GM18507 (cell line): ENCODE measurements at regions not wholly inside any gene's neighbourhood (a gene's known extent, or its start where the extent isn't known, plus 50 kb on each side); places are given as distances from the start of the nearest gene placed in this dataset.
"Not testable (repeated sequence)": the region's sequence is repeated elsewhere in the genome, so short reads cannot be mapped to it uniquely, and the experiment has no call there.

Experiments used
- DNase-seq: peaks from one replicate; pipeline ENCODE4 v3.0.0; 2011; ENCODE audit warnings: low read depth; ENCODE audit not compliant: insufficient read length; ENCODE audit errors: extremely low spot score
- FAIRE-seq: peaks from 2 replicates; lab custom pipeline; 2011; peaks lifted over from hg19 to GRCh38; lab: Jason Lieb, UNC

DNA sequence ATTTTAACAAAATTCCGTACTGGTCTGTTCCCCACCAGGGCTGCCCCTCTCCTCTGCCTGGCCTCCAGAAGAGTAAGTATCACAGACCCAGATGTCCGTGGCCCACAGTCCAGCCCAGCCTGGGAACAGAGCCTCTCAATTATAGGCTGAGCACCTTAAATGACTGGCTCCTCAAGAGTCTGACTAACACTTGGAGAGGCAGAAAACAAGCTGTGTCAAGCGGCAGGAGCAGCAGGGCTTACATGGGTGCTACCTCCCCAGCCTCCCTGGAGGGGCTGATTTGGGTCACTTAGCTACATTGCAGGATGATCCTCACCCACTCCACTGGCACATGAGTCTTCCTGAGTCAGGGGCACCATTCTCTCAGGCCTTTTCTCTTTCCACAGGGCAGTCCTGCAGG is 209.7 kb downstream of the COPRS start:
- FAIRE-seq (no peak), DNase-seq (no peak)

DNA sequence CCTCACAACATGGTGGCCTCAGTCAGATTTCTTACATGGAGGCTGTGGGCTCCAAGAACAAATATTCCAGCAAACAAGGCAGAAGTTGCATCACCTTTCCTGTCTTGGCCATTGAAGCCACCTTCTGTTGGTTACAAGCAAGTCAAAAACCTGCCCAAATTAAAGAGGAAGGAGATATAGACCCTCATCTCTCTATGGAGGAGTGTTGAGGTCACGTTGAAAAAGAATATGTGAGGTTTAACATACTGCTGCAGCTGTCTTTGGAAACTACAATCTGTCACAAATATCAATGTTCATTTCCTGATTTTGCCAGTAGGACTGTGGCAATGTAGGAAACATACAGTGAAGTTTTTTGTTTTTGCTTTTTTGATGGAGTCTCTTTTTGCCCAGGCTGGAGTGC is 211.4 kb downstream of the COPRS start:
- FAIRE-seq (no peak), DNase-seq (no peak)

DNA sequence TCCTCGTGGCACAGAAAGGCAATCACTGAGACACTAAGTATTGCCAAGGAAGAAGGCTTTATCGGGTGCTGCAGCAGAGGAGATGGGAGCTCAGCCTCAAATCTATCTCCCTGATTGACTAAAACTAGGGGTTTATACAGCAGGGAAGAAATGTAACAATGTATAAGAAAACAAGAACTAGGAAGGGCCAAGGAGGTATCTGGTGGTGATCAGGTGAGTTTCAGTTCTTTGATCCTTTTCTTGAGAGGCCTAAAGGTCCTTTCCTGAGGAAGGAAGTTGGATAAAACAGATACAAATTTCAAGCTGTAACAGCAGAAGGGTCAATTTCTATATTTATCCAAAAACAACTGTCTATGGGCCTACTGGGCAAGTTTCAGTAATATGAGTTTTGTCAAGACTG is 212.4 kb downstream of the COPRS start:
- DNase-seq = no peak
- FAIRE-seq = peak; percentile 26

DNA sequence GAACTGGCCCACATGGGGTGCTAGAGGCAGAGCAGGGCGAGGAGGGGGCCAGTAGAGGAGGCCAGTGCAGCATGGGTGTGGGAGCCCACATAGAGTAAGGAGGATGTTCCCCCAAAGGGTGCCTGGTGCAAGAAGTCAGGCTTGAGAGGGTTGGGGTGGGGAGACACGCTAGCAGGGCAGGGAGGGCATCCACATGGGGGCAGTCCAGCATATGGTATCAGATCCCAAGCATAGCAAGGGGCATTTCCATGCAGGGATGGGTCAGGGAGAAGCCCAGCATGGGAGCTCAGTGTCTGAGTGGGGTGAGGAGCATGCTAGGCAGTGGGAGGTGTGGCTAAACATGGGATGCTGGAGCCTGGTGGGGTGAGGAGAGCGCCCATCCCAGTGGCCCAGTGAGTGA is 213.7 kb downstream of the COPRS start:
- FAIRE-seq = no peak

DNA sequence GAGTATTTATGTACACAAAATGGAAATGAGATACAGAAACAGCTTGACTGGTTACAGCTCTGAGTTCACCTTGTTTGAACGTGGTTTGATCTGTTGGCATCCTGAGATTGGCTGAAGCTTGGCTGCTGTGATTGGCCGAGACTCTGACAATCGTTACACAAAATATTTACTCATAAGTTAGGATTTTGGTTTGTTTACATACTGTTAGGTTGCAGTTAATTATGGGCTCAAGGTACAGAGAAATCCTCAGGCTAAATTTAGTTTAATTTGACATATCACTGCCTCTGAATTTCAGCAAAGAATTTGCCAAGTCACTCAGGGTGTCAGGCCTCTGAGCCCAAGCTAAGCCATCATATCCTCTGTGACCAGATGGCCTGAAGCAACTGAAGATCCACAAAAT is 227.3 kb downstream of the COPRS start:
- FAIRE-seq = no peak

More for the DNA sequence above, 213.7 kb downstream of the COPRS start:
- DNase-seq = no peak

DNA sequence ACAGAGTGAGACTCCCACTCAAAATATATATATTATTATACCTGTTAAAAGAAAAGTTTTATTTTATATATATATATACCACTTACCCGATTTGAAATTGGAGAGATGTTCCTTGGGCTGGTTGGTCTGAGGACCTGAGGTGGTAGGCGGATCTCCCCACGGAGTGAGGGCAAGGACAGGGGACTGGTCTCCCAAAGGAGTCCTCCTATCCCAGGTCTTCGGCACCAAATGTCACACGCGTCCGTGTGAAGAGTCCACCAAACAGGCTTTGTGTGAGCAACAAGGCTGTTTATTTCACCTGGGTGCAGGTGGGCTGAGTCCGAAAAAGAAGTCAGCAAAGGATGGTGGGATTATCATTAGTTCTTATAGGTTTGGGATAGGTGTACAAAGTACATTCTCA is 228.2 kb downstream of the COPRS start:
- FAIRE-seq, DNase-seq: not testable (repeated sequence)

More for the DNA sequence above, 227.3 kb downstream of the COPRS start:
- no peak for DNase-seq

DNA sequence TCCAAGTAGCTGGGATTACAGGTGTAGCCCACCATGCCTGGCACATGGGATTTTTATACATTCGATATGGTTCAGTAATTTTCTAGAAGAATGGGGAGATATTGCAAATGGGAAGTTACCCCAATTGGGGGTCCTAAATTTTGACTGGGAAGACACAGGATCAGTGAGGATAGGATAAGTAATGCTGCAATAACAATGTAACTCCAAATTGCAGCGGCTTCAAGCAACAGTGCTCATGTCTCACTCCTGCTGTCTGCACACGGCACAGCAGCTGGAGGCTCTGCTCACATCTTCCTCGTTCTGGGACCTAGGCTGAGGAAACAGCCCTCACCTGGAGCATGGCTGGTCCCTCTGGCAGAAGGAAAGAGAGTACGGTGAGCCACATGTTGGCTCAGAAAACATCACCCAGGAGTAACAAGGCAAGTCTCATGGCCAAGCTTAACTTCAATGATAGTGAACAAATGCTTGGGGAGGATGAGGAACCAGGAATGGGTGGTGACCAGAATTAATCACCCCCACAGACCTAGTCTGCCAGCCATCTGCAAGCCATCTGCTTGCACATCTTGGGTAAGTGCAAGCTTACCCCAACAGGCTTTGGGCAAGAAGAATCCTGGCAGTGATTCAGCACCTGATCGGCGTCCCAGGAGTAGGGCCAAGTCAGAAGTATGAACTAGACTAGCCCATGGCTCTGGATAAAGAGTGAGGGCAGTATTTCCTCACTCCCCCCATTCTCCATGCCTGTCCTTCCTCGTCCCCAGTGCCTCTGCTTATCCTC is 229.2 kb downstream of the COPRS start:
- FAIRE-seq = no peak
- no peak for DNase-seq

DNA sequence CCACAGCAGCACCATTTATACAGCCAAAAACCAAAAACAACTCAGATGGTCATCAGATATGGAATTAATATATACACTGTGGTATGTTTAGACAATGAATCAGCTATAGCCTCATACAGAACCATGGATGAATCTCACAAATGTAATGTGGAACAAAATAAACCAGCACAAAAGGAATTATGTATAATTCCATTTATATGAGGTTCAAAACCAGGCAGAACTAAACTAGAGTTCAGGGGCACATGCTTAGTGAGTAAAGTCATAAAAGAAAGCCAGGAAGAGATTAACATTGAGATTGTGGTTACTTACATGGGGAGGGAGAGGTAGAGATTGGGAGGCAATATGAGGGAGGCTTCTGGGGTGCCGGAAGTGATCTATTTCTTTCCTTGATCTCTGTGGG is 231.1 kb downstream of the COPRS start:
- no peak for DNase-seq

DNA sequence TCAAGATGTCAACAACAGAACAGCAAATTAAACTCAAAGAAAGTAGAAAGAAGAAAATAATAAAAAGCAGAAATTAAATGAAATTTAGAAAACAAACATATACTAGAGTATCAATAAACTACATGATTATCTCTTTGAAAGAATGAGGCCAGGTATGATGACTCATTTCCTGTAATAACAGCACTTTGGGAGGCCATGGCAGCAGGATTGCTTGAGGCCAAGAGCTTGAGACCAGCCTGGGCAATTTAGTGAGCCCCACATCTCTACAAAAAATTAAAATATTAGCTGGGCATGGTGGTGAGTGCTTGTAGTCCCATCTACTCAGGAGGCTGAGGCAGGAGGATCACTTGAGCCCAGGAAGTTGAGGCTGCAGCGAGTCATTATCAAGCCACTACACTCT is 232.5 kb downstream of the RAB11FIP4 start:
- FAIRE-seq = no peak
- DNase-seq = no peak

More for the DNA sequence above, 231.1 kb downstream of the COPRS start:
- FAIRE-seq = no peak

DNA sequence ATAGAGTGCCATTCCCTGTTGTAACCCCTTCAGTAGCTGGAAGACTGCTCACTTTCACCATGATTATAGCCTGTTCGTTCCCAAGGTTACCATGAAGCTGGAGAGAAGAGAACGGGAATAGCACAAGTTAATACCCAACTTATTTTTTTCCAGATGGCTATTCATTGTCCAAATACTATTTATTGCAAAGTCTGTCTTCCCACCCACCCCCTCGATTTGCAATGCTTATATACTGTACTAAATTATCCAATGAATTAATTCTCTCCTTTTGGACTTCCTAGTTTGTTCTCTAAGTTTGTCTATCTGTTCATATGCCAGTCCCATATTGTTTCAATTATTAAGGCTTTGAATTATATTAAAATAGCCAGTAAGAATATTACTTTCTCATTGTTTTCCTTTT is 231.0 kb downstream of the RAB11FIP4 start:
- no peak for FAIRE-seq

DNA sequence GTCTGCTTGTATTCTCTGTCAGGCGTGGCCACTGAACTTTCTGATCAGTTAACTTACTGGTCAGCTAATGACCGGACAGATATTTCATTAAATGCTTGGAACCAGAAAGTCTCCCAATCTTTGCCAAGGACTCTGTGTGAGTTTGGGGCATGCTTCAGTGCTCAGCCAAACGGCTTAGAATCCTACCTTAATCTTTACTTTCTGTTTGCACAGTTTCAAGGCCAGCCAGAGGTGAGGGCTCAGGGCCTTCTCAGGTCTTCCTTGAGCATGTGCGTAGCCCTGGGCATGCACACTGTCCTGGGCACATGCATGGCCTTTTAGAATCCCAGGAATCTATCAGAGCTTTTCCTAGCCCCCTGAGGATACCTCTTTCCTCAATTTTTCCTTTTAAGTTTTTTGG is 230.1 kb downstream of the RAB11FIP4 start:
- no peak for DNase-seq
- FAIRE-seq = no peak

More for the DNA sequence above, 231.0 kb downstream of the RAB11FIP4 start:
- DNase-seq = no peak

DNA sequence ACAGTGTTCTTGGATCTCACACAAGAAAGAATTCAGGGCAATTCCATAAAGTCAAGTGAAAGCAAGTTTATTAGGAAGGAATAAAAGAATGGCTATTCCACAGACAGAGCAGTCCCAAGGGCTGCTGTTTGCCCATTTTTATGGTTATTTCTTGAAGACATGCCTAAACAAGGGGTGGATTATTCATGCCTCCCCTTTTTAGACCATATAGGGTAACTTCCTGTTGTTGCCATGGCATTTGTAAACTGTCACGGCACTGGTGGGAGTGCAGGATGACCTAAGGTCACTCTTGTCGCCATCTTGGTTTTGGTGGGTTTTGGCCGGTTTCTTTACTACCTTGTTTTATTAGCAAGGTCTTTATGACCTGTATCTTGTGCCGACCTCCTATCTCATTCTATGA is 219.6 kb downstream of the RAB11FIP4 start:
- not testable (repeated sequence) for FAIRE-seq, DNase-seq

DNA sequence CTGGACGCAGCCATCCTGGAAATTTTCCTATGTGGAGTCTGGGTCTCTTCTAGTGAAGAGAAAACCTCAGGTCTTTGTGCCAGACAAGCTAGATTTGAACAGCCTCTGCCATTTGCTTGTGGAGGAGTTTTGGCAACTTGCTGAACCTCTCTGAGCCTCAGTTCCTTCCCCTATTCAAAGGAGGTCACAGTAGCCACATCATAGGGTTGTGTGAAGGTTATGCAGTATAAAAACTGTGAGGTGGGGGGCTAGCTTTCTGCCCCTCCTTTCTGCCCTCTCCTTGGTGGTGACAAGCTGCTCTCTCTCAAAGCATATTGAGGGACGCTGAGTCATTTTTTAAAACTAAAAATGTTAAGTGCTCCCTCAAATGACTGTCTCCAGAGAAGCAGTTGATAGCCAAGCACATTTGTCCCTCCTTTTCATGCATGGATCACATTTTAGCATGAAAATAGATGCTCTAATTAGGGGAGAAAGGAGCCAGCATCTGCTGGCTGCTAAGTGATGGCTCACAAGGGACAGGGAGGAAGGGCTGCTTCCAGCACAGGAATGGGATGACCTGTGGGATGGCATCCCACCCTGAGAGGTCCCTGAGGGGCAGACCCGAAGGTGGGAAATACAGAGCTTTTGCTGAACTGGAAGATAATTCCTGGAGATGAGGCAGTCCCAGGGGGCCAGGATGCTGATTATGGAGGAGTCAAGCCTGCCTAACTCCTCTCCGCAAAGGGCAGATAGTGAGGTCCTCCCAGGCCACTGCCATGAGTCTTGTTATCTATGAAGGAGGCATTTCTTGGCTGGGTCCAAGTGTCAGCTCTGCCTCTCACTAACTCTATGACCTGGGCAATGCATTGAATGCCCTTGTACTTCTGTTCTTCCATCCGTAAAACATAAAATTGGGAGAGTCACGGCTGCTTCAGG is 218.8 kb downstream of the RAB11FIP4 start:
- no peak for FAIRE-seq
- no peak for DNase-seq

DNA sequence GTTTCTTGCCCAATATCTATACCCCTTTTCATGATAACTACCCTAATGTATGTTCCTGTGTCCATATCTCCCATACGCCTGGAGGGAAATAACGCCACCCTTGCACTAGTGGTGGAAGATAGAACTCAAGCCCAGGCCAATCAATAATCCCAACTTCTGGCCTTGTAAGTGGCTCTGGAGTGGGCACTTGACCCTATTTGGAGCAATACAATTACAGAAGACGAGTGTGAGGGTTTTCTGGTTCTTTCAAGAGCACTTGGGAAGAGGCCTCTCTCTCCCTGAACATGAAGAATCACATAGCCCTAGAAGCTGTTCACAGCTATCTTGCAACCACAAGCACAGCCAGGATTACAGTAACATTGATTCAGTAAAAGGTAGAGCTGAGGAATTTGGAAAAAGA is 217.9 kb downstream of the RAB11FIP4 start:
- no peak for FAIRE-seq
- no peak for DNase-seq

DNA sequence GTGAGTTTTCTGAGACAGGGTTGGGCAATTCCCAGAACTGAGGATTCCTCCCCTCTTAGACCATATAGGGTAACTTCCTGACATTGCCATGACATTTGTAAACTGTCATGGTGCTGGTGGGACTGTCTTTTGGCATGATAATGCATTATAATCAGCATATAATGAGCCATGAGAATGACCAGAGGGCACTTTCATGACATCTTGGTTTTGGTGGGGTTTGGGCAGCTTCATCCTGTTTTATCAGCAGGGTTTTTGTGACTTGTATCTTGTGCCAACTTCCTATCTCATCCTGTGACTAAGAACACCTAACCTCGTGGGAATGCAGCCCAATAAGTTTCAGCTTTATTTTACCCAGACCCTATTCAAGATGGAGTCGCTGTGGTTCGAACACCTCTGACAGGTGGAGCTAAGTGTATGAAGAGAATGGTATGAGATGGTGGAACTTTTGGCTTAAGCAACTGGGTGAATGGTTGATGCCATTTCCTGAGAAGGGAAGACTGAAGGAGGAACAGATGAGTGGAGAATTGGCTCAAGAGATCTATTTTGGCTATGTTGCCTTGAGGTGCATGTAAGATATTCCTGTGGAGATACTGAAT is 217.3 kb downstream of the RAB11FIP4 start:
- DNase-seq (no peak), FAIRE-seq (no peak)

DNA sequence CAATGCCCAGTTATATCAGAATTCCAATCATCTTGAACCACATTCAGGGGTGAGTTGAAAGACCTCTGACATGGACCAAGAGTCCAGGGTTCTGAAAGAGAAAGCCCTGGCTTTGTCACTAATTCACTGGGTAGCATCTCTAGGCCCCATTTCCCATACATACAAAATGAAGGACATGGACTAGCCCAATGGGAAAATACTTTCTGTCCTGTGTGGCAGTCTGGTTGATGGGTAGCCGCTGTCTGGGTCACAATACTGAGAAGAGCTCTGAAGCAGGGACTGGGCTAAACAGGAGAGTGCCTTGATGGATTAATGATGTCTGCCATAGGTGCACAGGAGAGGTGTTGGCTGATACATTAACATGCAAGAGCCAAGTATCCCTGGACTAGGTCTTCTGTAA is 214.3 kb downstream of the RAB11FIP4 start:
- no peak for FAIRE-seq
- DNase-seq = no peak

DNA sequence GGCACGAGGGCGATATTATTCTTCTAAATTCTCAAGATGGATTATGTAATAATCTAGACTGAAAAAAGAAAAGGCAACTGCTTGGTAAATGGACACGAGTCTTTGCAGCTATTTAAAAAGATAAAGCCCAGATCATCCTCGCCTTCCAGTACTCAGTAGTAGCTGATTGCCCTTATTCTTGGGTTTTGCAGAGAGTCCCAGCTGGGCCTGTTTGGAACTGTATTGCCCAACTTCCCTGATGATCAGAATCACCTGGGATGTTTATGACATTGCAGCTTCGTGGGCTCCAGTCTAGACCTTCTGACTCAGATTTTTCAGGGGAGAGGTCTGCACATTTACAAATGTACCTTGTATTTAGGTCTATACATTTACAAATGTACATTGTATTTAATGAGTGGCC is 213.5 kb downstream of the RAB11FIP4 start:
- DNase-seq (no peak), FAIRE-seq (no peak)

DNA sequence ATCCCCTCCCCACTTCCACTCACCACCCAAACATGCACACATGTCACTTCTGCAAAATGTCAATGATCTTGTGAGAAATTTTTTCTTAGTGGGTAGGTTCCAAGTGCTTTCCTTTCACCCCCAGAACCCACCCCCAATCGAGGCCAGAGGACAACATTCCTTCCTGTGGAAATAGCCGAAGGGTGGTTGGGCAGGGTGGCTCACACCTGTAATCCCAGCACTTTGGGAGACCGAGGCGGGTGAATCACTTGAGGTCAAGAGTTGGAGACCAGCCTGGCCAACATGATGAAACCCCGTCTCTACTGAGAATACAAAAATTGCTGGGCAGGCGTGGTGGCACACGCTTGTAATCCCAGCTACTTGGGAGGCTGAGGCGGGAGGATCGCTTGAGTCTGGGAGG is 208.7 kb downstream of the RAB11FIP4 start:
- DNase-seq, FAIRE-seq: not testable (repeated sequence)

DNA sequence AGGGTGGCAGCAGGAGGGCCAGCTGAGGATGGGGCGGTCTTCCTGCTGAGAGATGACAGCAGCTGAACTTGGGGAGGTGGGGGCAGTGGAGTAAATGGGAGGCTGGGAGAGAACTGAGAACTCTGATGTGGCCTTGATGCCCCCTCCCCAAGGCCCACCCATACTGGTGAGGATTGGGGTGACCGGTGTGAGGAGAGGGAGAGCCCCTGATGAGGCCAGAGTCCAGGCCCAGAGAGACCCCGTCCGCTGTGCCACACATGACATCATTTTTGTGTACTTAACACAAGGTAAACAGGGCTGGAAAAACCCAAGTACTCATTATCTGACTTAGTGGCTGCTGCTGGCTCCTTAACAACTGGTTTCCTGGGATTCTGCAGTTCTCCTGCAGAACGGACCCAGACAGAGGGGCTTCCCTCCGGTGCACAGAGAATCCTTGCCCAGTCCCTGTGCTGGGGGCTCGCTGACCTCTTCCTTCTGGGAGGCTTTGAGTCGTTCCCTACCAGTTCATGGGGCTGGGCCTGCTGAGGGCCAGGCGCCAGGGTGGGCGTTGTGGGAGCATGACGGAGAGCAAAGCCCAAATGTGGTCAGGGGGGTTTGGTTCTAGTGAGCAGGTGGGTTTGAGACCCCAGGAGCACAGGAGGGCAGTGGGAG is 207.6 kb downstream of the RAB11FIP4 start:
- DNase-seq (no peak), FAIRE-seq (no peak)

DNA sequence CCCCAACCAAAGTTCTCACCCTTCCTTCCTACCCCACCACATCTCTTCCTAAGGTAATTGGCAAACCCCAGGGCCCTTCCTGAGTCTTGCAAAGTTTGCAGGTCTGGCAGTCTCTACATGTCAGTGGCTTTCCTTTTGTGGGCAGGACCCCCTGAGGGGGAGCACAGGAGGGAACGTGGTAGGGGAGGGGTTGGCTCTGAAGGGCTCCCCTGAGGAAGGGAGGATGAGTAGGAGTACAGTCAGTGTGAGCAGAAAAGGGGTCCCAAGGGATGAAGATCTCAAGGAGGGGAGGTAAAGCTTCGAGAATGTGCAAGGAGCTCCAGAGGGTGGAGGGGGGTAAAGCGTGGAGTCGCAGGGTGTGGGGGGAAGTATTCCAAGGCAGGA is 206.9 kb downstream of the RAB11FIP4 start:
- FAIRE-seq = no peak

More for the DNA sequence above, 206.9 kb downstream of the RAB11FIP4 start:
- no peak for DNase-seq
